ENCODE measurements at regions not wholly inside any gene's neighbourhood (a gene's known extent, or its start where the extent isn't known, plus 50 kb on each side); places are given as distances from the start of the nearest gene placed in this dataset.
"Not testable (repeated sequence)": the region's sequence is repeated elsewhere in the genome, so short reads cannot be mapped to it uniquely, and the experiment has no call there.

DNA sequence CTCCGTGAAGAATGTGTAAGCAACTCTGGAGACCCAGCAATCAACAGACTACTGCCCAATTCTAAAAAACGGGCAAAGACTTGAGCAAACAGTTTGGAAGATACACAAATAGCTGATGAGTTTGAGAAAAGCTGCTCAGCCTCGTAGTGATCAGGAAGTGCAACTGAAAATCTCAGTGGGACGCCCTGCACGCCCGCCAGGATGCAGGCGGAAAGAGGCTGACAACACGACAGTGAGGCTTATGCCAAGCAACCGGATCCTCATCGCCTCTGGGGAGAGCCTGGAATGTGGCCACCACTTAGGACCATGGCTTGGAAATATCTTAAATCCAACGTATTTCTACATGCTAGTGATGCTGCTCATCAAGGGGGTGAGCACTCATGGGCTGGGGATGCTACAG is 116.2 kb upstream of the FAM20C start:
- not testable (repeated sequence) for H3K36me3 ChIP-seq (ENCODE audit: control insufficient read depth in 1 of 2, insufficient read depth in 2 of 2, low read length in 2 of 2); H3K27ac ChIP-seq (ENCODE audit: low read depth, low read length); H3K4me1 ChIP-seq (ENCODE audit: control insufficient read depth in 1 of 2, insufficient read depth in 2 of 2, low read length in 2 of 2); H3K4me3 ChIP-seq (ENCODE audit: low read depth in 1 of 2, low read length in 2 of 2); H3K9ac ChIP-seq (ENCODE audit: low read depth in 1 of 2, low read length in 2 of 2); H3K27me3 ChIP-seq (ENCODE audit: control insufficient read depth in 1 of 2, insufficient read depth in 2 of 2, low read length in 2 of 2); H3K9me3 ChIP-seq (ENCODE audit: control insufficient read depth in 1 of 2, low read length in 2 of 2)

DNA sequence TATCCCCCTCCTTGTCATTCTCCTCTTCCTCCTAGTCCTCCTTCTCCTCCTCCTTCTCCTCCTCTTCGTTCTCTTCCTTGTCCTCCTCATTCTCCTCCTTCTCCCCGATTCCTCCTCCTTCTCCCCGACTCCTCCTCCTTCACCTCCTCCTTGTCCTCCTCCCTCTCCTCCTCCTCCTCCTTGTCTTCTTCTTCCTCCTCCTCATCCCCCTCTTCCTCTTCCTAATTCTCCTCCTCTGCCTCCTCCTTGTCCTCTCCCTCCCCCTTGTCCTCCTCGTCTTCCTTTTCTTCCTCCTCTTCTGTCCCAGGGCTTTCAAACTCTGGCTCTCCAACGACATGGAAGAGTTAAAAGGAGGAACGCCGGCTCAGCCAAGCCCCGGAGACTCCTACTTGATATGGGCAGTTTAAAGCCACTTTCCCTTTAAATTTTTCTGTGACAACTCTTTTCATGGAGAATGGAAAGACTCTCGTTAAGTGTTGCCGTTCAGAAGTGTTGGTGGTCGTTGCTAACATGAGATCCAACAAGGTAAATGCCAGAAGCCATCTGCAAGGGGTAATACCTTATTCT is 115.5 kb upstream of the FAM20C start:
- H3K27me3 ChIP-seq (ENCODE audit: control insufficient read depth in 1 of 2, insufficient read depth in 2 of 2, low read length in 2 of 2); H3K27ac ChIP-seq (ENCODE audit: low read depth, low read length); H3K4me1 ChIP-seq (ENCODE audit: control insufficient read depth in 1 of 2, insufficient read depth in 2 of 2, low read length in 2 of 2); H3K9ac ChIP-seq (ENCODE audit: low read depth in 1 of 2, low read length in 2 of 2); H3K9me3 ChIP-seq (ENCODE audit: control insufficient read depth in 1 of 2, low read length in 2 of 2); H3K36me3 ChIP-seq (ENCODE audit: control insufficient read depth in 1 of 2, insufficient read depth in 2 of 2, low read length in 2 of 2); H3K4me3 ChIP-seq (ENCODE audit: low read depth in 1 of 2, low read length in 2 of 2): not testable (repeated sequence)

DNA sequence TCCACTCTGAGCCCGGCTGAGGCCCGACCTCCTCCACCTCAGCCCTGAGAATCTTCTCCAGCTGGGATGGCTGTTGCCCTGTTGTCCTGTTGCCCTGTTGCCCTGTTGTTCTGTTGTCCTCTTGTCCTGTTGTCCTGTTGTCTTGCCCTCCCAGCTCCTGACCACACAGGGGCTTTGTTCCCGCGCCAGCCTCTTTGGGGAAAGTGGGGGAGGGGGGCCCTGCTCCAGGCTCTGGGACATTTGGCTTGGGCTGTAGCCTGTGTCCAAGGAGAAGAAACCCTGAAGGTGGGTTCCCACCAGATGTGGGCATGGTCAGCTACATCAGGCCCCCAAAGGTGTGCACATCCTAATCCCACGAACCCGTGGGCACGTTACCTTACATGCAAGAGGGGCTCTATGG is 113.5 kb upstream of the FAM20C start:
- H3K27me3 ChIP-seq (ENCODE audit: control insufficient read depth in 1 of 2, insufficient read depth in 2 of 2, low read length in 2 of 2); H3K4me3 ChIP-seq (ENCODE audit: low read depth in 1 of 2, low read length in 2 of 2); H3K9ac ChIP-seq (ENCODE audit: low read depth in 1 of 2, low read length in 2 of 2); H3K4me1 ChIP-seq (ENCODE audit: control insufficient read depth in 1 of 2, insufficient read depth in 2 of 2, low read length in 2 of 2); H3K27ac ChIP-seq (ENCODE audit: low read depth, low read length); H3K9me3 ChIP-seq (ENCODE audit: control insufficient read depth in 1 of 2, low read length in 2 of 2); H3K36me3 ChIP-seq (ENCODE audit: control insufficient read depth in 1 of 2, insufficient read depth in 2 of 2, low read length in 2 of 2): not testable (repeated sequence)

DNA sequence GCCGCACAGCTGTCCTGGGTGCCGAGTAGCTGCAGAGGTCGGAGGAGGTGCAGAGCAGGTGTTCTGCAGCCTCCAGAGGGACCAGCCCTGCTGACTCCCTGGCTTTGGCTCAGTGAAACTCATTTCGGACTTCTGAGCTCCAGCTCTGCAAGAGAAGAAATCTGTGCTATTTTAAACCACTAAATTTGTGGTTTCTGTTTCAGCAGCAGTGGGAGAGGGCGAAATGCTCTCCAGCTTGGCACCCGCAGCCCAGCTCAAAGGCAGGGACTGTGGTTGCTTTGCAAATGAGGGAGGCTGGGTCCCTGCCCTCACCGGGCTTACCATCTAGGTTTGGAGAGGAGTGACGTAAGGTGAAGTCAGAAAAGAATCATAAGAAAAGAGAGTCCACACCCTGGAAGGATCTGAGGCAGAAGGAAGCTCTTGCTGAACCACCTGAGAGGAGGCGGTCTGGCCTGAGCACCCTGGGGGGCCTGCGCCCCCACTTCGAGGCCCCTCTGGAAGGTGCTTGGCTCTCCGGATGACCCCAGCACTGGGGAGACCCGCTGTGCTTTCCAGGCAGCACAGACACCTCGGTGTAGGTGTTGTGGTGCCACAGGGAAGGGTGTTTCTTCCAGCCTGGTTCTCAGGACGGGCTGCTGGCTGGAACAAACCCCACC is 112.8 kb upstream of the FAM20C start:
- not testable (repeated sequence) for H3K4me3 ChIP-seq (ENCODE audit: low read depth in 1 of 2, low read length in 2 of 2); H3K27ac ChIP-seq (ENCODE audit: low read depth, low read length); H3K36me3 ChIP-seq (ENCODE audit: control insufficient read depth in 1 of 2, insufficient read depth in 2 of 2, low read length in 2 of 2); H3K9me3 ChIP-seq (ENCODE audit: control insufficient read depth in 1 of 2, low read length in 2 of 2); H3K27me3 ChIP-seq (ENCODE audit: control insufficient read depth in 1 of 2, insufficient read depth in 2 of 2, low read length in 2 of 2); H3K4me1 ChIP-seq (ENCODE audit: control insufficient read depth in 1 of 2, insufficient read depth in 2 of 2, low read length in 2 of 2); H3K9ac ChIP-seq (ENCODE audit: low read depth in 1 of 2, low read length in 2 of 2)

DNA sequence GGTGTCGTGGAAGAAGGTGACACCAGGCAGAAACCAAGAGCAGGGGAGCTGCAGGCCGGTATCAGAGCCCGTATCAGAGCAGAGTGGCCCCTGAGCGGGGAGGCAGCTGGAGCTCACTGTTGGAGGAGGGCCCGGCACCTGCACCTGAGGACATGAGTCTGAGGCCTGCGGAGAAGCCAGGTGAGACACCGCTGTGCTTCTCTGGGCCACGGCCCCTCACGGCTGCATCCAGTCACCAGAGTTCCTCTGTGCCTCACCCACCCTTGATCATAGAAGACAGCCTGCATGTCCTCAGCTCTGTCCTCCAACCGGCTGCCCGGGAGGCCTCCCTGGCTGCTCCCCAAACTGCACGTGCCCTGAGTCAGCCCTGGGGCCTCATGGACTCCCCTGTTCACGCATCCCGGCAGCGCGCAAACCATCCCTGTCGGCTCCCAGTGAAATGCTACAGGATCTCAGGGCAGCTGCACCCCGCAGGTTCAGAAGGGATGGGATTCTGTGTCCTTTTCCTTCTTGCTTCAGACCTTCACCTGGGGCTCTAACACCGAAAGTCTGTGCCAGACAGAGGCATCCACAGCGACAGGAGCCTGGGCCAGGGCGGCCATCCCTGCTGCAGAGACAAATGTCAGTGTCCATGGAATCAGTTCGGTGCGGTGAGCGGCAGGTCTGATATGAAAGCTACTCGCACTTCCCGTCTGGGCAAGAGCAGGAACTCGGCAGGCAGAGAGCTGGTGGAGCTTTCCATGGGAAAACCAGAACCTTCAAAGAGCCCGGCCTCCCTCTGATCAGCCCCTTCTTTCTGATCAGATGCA is 111.9 kb upstream of the FAM20C start:
- H3K27ac ChIP-seq (ENCODE audit: low read depth, low read length), result no peak overlapping the region
- no peaks in the 10 kb centered on the region for H3K9me3 ChIP-seq (ENCODE audit: control insufficient read depth in 1 of 2, low read length in 2 of 2)
- no peaks in the 10 kb centered on the region for H3K36me3 ChIP-seq (ENCODE audit: control insufficient read depth in 1 of 2, insufficient read depth in 2 of 2, low read length in 2 of 2)
- H3K9ac ChIP-seq (ENCODE audit: low read depth in 1 of 2, low read length in 2 of 2), result no peak overlapping the region
- no peak overlapping the region for H3K4me3 ChIP-seq (ENCODE audit: low read depth in 1 of 2, low read length in 2 of 2)
- peaks cover 0 to 4% of the 10 kb centered on the region in 2 donors for H3K27me3 ChIP-seq (ENCODE audit: control insufficient read depth in 1 of 2, insufficient read depth in 2 of 2, low read length in 2 of 2)
- no peaks in the 10 kb centered on the region for H3K4me1 ChIP-seq (ENCODE audit: control insufficient read depth in 1 of 2, insufficient read depth in 2 of 2, low read length in 2 of 2)

DNA sequence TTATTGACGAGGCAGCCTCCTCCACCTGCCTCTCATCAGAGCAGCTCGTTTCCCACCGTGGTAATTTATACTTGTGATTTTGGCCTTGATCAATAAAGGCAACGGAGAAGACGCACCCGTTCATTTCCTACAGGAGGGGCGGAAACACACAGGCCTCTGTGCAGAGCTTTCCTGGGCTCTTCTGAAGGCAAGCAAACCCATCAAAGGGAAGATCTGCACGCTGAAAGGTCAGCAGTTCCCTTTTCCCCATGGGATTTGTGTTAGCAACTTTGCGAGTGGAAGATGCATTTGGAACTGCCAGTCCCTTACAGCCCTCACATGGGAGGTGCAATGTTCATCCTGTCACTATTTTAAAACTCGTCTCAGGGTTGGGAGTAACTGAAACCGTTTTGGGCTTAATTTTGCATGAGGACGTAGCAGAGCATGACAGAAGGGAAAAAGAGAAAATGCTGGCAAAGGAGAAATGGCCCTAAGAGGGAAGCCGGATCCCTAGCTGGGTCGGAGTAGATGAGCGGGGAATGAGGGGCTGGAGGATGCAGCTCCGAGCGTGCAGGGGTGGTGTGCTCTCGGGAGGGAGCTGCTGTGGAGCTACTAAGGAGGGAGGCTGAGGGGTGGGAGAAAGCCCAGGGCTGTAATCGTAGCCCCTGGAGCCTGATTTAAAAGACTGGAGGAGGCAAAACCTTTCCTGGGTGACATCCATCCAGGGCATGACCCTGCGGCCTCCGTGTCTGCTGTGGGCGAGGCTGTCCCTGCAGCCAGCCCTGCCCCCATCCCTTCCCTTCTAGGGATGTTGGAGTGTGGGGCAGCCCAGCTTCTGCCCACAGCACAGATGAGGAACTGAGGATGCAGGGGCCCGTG is 111.1 kb upstream of the FAM20C start:
- H3K27me3 ChIP-seq (ENCODE audit: control insufficient read depth in 1 of 2, insufficient read depth in 2 of 2, low read length in 2 of 2), result peaks cover 0 to 4% of the 10 kb centered on the region in 2 donors
- H3K27ac ChIP-seq (ENCODE audit: low read depth, low read length), result no peak overlapping the region
- H3K36me3 ChIP-seq (ENCODE audit: control insufficient read depth in 1 of 2, insufficient read depth in 2 of 2, low read length in 2 of 2), result no peaks in the 10 kb centered on the region
- H3K4me1 ChIP-seq (ENCODE audit: control insufficient read depth in 1 of 2, insufficient read depth in 2 of 2, low read length in 2 of 2), result no peaks in the 10 kb centered on the region
- H3K4me3 ChIP-seq (ENCODE audit: low read depth in 1 of 2, low read length in 2 of 2), result no peak overlapping the region
- H3K9ac ChIP-seq (ENCODE audit: low read depth in 1 of 2, low read length in 2 of 2), result no peak overlapping the region
- H3K9me3 ChIP-seq (ENCODE audit: control insufficient read depth in 1 of 2, low read length in 2 of 2), result no peaks in the 10 kb centered on the region

DNA sequence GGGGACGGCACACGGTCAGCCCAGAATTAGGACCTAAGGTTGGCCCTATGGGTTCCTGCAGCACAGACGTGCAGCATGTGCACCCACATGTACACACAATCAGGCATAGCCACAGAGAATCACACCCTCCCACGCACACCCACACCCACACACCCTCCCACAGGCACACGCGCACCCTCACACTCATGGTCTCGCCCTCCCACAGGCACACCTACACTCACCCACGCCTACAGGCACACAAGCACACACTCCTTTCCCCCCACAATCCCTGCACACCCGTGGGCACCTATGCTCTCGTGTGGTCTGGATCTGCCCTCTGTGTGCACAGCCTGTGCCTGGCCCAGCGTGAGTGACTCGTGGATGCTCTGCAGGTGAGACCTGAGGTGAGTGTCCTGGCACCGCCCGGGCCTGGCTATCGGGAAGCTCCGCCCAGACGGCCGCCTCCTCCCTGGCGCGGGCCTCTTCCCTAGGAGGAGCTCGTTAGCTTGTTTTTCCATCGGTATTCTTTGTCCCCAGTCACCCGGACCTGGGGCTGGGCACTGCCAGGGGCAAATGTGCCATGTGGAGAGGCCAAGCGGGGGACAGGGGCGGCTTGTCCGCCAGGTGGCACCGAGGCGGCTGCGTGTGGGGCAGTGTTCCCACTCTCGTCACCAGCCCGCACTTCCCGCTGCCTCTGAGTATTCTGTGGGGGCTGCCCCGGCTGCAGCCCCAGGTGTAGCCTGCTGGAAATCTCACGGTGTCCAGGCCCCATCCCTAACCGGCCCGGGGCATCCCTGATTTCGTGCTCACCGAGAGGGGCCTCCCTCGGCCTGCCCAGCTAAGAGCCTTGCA is 110.2 kb upstream of the FAM20C start:
- Histone ChIP-seq H3K27ac (ENCODE audit: low read depth, low read length) (no peak overlapping the region), H3K9me3 (ENCODE audit: control insufficient read depth in 1 of 2, low read length in 2 of 2) (no peaks in the 10 kb centered on the region), H3K4me1 (ENCODE audit: control insufficient read depth in 1 of 2, insufficient read depth in 2 of 2, low read length in 2 of 2) (no peaks in the 10 kb centered on the region)

DNA sequence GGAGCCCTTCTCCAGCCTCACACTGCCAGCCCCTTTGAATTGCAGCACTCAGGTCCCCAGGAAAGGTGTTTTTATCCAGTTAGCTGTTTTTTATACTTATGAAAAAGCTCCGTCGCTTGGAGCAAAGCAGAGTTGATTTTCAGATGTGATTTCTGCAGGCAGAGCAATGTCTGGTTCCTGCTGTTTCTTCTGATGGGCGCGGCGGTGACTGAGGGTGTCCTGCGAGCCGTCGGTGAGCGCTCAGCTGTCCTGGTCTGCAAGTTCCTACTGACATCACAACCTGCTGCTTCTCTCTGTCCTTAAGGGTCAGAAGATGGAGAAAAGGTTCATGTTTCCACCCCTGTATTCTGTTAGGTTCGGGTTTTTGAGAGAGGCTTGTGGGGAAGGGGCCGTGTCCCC is 109.6 kb upstream of the FAM20C start:
- Histone ChIP-seq H3K4me1 (ENCODE audit: control insufficient read depth in 1 of 2, insufficient read depth in 2 of 2, low read length in 2 of 2) (no peaks in the 10 kb centered on the region), H3K9ac (ENCODE audit: low read depth in 1 of 2, low read length in 2 of 2) (no peak overlapping the region)

More for the DNA sequence above, 110.2 kb upstream of the FAM20C start:
- no peak overlapping the region for H3K9ac ChIP-seq (ENCODE audit: low read depth in 1 of 2, low read length in 2 of 2)
- no peaks in the 10 kb centered on the region for H3K36me3 ChIP-seq (ENCODE audit: control insufficient read depth in 1 of 2, insufficient read depth in 2 of 2, low read length in 2 of 2)
- H3K27me3 ChIP-seq (ENCODE audit: control insufficient read depth in 1 of 2, insufficient read depth in 2 of 2, low read length in 2 of 2), result peaks cover 0 to 4% of the 10 kb centered on the region in 2 donors
- no peak overlapping the region for H3K4me3 ChIP-seq (ENCODE audit: low read depth in 1 of 2, low read length in 2 of 2)

DNA sequence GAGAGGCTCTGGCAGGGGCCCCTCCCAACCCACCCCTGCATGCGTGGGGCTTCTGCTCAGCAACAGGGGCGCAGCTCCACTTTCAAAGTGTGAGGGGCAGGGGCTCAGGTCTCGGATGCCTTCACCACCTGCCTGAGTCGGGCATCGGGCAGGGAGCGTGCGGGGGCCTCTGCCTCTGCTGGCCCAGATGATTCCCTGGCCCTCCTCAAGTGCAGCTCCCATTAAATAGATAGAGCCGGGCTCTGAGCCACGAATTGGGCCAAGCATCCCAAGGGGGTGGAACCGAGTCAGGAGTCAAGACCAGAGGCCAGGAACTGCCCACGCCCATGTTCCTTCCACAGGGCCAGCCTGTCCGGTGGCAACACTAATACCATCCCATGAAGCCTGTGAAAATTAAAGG is 108.9 kb upstream of the FAM20C start:
- no peak overlapping the region for H3K9ac ChIP-seq (ENCODE audit: low read depth in 1 of 2, low read length in 2 of 2)
- H3K9me3 ChIP-seq (ENCODE audit: control insufficient read depth in 1 of 2, low read length in 2 of 2), result no peaks in the 10 kb centered on the region
- peaks cover 0 to 4% of the 10 kb centered on the region in 2 donors for H3K27me3 ChIP-seq (ENCODE audit: control insufficient read depth in 1 of 2, insufficient read depth in 2 of 2, low read length in 2 of 2)
- no peaks in the 10 kb centered on the region for H3K36me3 ChIP-seq (ENCODE audit: control insufficient read depth in 1 of 2, insufficient read depth in 2 of 2, low read length in 2 of 2)
- no peak overlapping the region for H3K27ac ChIP-seq (ENCODE audit: low read depth, low read length)
- H3K4me1 ChIP-seq (ENCODE audit: control insufficient read depth in 1 of 2, insufficient read depth in 2 of 2, low read length in 2 of 2), result no peaks in the 10 kb centered on the region
- no peak overlapping the region for H3K4me3 ChIP-seq (ENCODE audit: low read depth in 1 of 2, low read length in 2 of 2)

More for the DNA sequence above, 109.6 kb upstream of the FAM20C start:
- no peak overlapping the region for H3K4me3 ChIP-seq (ENCODE audit: low read depth in 1 of 2, low read length in 2 of 2)
- no peaks in the 10 kb centered on the region for H3K9me3 ChIP-seq (ENCODE audit: control insufficient read depth in 1 of 2, low read length in 2 of 2)
- H3K27ac ChIP-seq (ENCODE audit: low read depth, low read length), result no peak overlapping the region
- H3K36me3 ChIP-seq (ENCODE audit: control insufficient read depth in 1 of 2, insufficient read depth in 2 of 2, low read length in 2 of 2), result no peaks in the 10 kb centered on the region
- peaks cover 0 to 4% of the 10 kb centered on the region in 2 donors for H3K27me3 ChIP-seq (ENCODE audit: control insufficient read depth in 1 of 2, insufficient read depth in 2 of 2, low read length in 2 of 2)
